ENCODE measurements at regions not wholly inside any gene's neighbourhood (a gene's known extent, or its start where the extent isn't known, plus 50 kb on each side); places are given as distances from the start of the nearest gene placed in this dataset.

DNA sequence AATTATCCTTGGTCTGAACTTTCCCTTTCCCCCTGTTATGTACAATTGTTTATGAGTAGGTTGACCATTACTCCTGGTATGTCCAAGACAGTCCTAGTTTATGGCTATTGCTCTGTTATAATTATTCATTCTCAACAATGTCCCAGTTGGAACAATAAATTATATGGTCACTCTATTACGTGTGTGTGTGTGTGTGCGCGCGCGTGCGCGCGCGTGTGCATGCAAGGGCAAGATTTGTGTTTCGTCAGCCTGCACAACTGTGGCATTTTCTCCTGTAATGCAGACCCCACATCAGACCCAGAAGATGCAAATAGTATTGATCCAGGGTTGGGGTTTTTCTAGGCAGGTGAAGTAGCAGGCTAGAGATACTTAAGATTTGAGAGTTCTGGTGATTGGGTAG, 88.4 kb downstream of the ESM1 start:
- TF ChIP-seq GATA2 (IDR thresholded peaks at IDR 0.05; ENCODE audit: low read depth, low read length), result no peak
- TF ChIP-seq GATA3 (IDR thresholded peaks at IDR 0.05; ENCODE audit: low read depth, low read length), result no peak

DNA sequence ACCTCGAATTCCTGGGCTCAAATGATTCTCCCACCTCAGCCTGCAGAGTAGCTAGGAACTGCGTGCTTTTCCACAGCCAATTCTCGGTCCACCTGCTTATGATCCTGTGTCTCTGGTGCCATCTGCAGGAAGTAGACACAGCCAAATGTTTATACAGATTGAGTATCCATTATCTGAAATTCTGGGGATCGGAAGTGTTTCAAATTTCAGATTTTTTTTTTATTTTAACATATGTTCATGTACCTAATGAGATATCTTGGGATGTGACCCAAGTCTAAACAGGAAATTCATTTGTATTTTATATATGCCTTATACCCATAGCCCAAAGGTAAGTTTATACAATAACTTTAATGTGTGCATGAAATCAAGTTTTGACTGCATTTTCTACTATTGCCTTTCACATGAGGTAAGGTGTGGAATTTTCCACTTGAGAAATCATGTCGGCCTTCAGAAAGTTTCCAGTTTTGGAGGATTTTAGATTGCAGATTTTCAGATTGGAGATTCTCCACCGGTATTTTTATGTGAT, 89.5 kb downstream of the ESM1 start:
- TF ChIP-seq GATA2 (IDR thresholded peaks at IDR 0.05; ENCODE audit: low read depth, low read length), result no peak
- TF ChIP-seq GATA3 (IDR thresholded peaks at IDR 0.05; ENCODE audit: low read depth, low read length), result no peak

DNA sequence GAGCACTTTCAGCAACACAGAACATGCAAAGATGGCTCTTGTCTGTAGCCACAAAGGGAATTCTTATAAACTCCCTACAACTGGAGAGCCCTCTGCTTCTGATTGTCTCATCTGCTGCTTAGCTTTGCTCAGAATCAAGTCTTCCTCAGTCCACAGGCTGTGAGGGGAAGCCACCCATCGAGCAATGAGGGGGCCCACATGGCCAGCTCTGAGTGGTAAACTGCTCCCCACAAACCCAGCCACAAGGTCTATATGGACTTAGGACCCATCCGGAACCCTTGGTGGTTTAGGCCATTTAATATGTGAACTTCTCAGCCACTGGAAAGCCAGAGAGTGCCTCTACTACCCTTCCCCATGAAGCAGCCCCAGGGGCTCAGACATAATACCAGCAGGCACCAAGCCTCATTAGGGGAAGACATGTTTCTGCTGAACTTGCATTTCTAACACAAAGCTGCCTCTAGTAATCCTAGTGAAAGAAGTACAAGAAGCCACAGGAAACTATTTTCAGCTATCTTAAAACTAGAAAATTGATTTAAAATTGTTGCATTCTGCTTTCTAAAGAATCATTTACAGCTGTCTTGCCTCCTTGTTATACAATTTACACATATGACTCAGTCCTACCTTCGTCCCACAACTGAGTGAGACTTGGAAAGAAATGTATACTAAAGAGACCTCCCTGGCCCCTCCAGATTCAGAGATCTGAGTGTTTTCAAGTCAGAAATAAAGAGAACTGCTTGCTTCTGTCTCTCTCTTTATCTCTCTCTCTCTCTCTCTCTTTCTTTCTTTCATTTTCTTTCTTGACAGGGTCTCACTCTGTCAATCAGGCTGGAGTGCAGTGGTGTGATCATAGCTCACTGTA, 90.2 kb downstream of the ESM1 start:
- TF ChIP-seq GATA2 (IDR thresholded peaks at IDR 0.05; ENCODE audit: low read depth, low read length), result no peak
- no peak for TF ChIP-seq GATA3 (IDR thresholded peaks at IDR 0.05; ENCODE audit: low read depth, low read length)

DNA sequence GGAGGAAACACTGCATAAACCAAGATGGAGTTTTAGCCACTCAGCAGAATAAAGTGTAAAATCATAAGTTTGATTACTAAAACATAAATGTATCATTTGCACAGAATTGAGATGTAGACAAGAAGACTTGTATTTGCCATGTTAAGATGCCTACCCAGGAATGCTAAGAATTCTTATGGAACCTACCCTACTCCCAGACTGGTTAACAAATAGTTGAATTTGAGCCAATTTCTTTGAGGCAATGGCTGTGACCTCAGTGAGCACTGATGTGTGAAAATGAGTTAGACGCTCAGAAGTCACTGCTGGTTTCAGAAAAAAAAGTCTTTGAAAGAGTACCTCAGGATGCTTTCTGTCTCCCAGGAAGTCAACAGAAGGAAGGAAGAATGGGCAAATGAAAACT, 95.6 kb downstream of the ESM1 start:
- no peak for TF ChIP-seq GATA3 (IDR thresholded peaks at IDR 0.05; ENCODE audit: low read depth, low read length)
- TF ChIP-seq GATA2 (IDR thresholded peaks at IDR 0.05; ENCODE audit: low read depth, low read length), result no peak

DNA sequence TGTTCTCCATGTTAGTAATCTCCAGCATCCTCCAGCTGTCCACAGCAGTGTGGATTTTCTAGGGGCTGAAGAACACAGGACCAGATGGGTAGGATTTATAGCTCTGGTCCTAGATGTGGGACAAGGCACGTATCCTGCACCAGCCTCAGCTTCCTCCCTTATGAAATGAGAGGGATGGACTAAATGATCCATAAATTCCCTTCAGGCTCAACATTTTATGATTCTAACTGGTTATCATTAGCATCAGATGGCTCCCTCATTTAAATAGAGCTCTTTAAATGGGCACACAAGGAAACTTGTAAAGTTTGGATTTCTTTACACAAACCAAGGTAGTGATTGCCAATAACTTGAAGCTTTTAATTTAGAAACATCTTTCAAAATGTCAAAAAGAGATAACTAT, 97.7 kb downstream of the ESM1 start:
- TF ChIP-seq GATA2 (IDR thresholded peaks at IDR 0.05; ENCODE audit: low read depth, low read length), result no peak
- TF ChIP-seq GATA3 (IDR thresholded peaks at IDR 0.05; ENCODE audit: low read depth, low read length), result no peak

DNA sequence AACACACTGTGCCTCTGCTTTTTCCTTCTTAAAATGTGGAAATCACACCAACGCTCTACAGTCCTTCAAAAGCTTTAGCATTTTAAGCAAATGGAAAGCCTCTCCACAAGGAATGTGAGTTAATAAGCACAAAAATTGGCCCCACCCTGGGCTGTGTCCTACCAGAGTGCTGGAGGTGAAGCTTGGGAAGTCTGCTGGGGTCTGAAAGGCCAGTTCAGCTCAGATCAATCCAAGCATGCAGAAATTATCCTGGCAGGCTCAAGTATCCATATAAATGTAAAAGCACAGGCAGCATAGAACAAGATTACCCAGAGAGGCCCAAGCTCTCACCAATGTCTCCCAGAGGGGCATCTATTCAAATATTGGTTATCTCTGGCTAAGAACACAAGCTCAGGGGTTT, 98.5 kb downstream of the ESM1 start:
- TF ChIP-seq GATA2 (IDR thresholded peaks at IDR 0.05; ENCODE audit: low read depth, low read length) (no peak), GATA3 (IDR thresholded peaks at IDR 0.05; ENCODE audit: low read depth, low read length) (no peak)

DNA sequence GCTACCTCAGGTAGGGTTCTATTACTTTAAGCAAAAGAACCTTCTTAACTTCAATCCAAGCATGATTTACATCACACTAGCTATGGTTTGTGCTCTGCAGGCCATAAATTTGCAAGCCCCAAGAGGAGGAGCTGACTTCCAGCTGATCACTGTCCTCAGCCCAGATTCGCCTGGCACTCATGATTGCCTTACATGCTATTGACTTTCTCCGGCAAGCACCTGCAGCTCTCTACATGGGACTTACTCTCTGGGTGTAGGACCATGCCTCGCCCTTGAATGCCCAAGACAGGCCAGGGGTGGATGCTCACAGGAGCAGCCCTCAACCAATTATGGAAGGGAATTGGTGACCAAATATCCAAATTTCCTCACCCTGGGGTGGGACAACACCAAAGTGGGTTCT, 99.8 kb downstream of the ESM1 start:
- TF ChIP-seq GATA2 (IDR thresholded peaks at IDR 0.05; ENCODE audit: low read depth, low read length), result no peak
- TF ChIP-seq GATA3 (IDR thresholded peaks at IDR 0.05; ENCODE audit: low read depth, low read length), result no peak

DNA sequence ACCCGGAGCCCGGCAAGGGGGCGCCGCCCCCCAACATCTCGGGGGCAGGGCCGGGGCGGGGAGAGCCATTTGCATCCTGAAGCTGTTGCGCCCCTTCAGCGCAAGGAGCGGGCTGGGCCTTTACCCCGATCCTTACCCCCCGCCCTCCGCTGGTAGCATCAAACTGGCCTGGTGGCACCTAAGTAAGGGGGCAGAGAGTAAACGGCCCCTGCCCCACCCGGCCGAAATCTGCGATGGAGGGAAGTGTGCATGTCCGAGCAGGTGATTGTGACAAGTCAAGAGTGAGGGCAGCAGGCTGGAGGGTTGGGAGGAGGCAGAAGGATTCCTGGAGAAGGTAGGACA, 101.2 kb downstream of the ESM1 start:
- TF ChIP-seq GATA3 (IDR thresholded peaks at IDR 0.05; ENCODE audit: low read depth, low read length), result no peak
- no peak for TF ChIP-seq GATA2 (IDR thresholded peaks at IDR 0.05; ENCODE audit: low read depth, low read length)

DNA sequence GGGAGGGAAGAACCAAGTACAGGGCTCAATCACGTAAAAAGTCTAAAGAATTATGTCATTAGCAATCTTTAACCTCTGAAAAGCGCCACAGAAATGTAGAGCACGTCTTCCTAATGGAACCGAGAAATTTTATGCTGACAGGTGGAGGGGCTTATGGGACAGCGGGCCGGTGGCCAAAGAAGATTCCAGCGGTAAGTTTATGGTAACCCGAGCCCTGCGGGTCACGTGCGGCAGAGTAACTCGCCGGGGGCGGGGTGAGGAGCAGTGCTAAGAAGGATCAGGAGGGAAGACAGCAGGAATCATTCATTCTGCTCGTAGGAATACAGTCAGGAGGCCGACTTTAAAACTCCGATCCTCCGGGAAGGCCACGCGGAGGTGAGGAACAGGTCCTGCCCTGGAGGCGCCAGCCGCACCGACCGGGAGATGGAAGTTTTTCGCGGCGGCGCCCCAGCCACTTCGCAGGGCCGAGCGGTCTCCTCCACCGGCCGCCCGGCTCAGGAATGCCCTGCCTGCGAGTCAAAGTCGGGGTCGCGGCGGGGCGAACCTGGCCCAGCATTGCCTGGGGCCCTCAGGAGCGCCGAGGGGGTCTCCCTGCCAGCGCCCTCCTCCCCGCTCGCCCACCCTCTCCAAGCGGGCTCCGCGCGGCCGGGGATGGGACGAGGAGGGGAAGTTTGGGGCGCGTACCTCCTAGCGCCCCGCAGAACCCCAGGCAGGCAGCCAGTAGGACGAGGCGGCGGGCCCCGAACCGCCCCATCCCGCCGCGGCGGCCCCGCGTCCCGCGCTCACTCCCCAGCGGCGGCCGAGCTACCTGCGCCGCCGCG, 101.8 kb downstream of the ESM1 start:
- TF ChIP-seq GATA2 (IDR thresholded peaks at IDR 0.05; ENCODE audit: low read depth, low read length) (no peak), GATA3 (IDR thresholded peaks at IDR 0.05; ENCODE audit: low read depth, low read length) (no peak)

DNA sequence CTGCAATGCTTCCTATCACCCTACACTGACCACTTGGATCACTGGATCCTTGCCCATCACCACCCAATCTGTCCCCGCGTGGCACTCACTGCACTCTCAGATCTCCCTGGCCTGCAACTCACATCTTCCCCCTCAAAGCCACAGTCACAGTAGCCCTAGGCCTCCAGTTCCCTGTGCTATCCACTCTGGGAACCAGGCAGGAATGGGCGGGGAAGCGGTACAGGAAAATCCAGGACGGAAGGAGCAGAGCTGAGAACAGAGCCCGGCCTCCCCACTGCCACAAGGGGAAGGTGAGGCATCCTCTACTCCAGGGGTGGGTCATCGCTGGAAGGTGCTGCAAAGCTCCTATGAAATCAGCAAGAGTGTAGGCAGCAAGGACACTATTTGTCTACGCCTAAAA, 102.6 kb downstream of the ESM1 start:
- TF ChIP-seq GATA3 (IDR thresholded peaks at IDR 0.05; ENCODE audit: low read depth, low read length) (no peak), GATA2 (IDR thresholded peaks at IDR 0.05; ENCODE audit: low read depth, low read length) (no peak)

DNA sequence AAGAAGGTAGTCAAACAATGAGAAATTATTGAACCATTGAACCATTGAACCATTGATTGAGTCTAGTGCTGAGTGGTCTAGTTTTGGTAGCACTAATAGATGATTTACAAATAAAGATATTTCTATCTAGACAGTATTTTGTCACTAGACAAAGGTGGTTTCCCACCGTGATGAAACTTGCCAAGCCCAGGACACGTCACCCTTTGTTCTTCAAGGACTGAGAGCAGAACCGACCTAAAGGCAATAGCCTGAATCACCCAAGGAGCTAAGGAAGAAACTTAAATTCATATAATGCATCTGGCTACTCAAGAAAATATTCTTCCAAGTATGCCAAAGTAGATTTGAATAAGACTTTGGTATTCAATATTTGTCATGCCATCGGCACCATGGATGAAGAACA, 103.3 kb downstream of the ESM1 start:
- no peak for TF ChIP-seq GATA2 (IDR thresholded peaks at IDR 0.05; ENCODE audit: low read depth, low read length)
- no peak for TF ChIP-seq GATA3 (IDR thresholded peaks at IDR 0.05; ENCODE audit: low read depth, low read length)

DNA sequence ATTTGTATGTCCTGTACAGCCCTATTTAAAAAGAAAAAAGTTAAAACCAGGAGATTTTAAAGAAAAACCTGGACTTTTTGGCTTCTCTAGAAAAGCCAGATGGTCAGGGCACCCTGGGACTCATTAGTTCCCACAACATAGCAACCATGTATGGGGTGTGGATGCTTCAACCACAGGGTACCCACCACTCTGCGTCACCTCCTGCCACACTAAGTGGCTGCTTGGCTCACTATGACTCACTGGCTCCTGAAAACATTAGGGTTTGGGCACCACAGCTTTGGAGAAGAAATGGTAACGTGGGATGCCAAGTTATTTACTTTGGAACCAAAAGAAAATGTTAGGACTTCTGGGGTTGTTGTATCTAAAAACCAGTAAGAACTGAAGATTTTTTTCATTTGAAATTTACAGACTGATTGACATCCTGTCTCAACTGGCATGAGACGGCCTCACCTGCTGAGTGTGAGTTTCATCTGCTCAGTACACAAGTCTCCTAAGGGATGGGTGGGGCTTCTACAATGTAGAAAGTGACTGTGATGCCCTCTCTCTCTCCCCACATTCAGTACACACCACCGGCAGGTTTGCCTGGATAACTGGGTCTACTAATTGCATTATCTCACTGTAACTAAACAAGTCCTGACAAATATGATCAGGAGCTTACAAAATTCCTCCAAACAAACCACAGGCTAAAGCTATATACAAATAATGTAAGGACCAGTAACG, 103.9 kb downstream of the ESM1 start:
- no peak for TF ChIP-seq GATA2 (IDR thresholded peaks at IDR 0.05; ENCODE audit: low read depth, low read length)
- no peak for TF ChIP-seq GATA3 (IDR thresholded peaks at IDR 0.05; ENCODE audit: low read depth, low read length)

DNA sequence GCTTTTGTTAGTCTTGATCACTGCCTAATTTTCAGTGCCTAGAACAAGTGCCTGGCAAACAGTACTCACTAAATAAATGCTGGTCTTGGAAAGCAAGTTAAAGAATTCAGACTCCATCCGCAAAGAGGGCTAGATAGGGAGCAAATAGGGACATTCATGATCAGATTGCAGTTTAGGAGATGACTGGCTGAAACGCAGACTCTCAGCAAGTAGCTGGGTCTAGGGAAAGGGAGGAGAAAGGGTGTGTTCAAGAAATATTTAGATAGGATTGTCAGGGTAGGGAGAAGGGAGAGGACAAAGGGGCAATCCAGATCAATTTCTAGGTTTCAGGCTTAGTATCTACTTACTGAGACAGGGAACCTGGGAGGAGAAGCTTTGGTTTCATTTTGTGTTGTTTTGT, 108.4 kb downstream of the ESM1 start:
- TF ChIP-seq GATA3 (IDR thresholded peaks at IDR 0.05; ENCODE audit: low read depth, low read length) (no peak), GATA2 (IDR thresholded peaks at IDR 0.05; ENCODE audit: low read depth, low read length) (no peak)

DNA sequence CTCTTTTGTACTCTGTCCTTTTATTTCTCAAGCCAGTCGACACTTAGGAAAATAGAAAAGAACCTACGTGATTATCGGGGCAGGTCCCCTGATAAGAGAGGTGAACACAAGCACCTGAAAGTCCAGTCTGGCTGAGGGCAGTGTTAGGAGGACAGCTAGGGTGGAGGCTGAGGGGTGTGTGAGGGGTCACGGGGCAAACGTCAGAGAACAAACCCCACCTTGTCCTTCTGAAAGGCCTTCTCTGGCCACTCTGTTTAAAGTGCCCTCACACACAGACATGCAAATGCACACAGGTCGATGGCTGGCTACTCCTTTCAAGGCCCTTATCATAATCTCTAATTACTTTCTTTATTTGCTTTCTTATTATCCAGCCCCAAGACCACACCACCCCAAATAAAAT, 108.8 kb downstream of the ESM1 start:
- TF ChIP-seq GATA2 (IDR thresholded peaks at IDR 0.05; ENCODE audit: low read depth, low read length) (no peak), GATA3 (IDR thresholded peaks at IDR 0.05; ENCODE audit: low read depth, low read length) (no peak)
